ENCODE measurements at regions not wholly inside any gene's neighbourhood (a gene's known extent, or its start where the extent isn't known, plus 50 kb on each side); places are given as distances from the start of the nearest gene placed in this dataset.

DNA sequence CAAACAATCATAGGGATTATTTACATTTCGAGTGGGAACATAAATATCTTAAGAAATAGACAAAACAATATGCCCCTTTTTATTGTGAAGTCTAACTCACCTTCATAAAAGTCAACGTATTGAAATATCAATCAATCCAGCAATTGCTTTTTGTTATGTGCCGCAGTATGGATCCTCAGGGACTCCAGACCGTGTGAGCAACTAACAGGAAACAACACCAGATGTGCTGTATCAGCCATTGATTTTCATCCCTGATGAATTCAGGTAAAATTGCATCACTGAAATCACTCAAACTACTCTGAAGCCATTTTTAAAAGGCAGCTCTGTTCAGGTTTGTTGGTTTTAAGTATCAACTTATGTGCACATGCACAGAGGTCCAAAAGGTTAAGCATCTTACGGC, 197.3 kb upstream of the FAT1 start:
- H3K4me3 Mint-ChIP-seq, result no peak overlapping the region
- H3K9ac ChIP-seq (ENCODE audit: extremely low read depth, insufficient read length, low read length), result no peak overlapping the region

More for the DNA sequence above, 197.3 kb upstream of the FAT1 start:
- Histone ChIP-seq H2BK20ac (ENCODE audit: low read depth, low read length, poor library complexity, severe bottlenecking) (no peak overlapping the region), H2AK5ac (ENCODE audit: insufficient read length, low read length) (no peak overlapping the region), H2BK120ac (ENCODE audit: low read depth, low read length, poor library complexity, severe bottlenecking) (no peak overlapping the region), H2BK15ac (ENCODE audit: low read depth, low read length) (no peak overlapping the region), H3K14ac (ENCODE audit: insufficient read depth, low read length) (no peak overlapping the region), H3K9me3 (ENCODE audit: control insufficient read depth, low read depth, low read length) (no peaks in the 10 kb centered on the region), H4K91ac (ENCODE audit: insufficient read length, low read depth, low read length) (no peak overlapping the region), H3T11ph (ENCODE audit: low read length) (no peak overlapping the region), H3K79me2 (ENCODE audit: insufficient read depth, low read length) (no peaks in the 10 kb centered on the region), H3K23ac (ENCODE audit: insufficient read length, low read depth, low read length) (no peak overlapping the region), H3K27ac (ENCODE audit: insufficient read length, low read depth, low read length) (no peak overlapping the region), H3K4me1 (ENCODE audit: insufficient read depth, low read length) (no peaks in the 10 kb centered on the region), H3K4ac (ENCODE audit: low read depth, low read length) (no peak overlapping the region), H2AFZ (ENCODE audit: low read length) (peak overlapping the region; percentile 50), H4K8ac (replicated peaks; ENCODE audit: insufficient read length, low read depth, low read length) (no peak overlapping the region), H3K27me3 (ENCODE audit: insufficient read depth, low read length) (no peaks in the 10 kb centered on the region), H3K18ac (ENCODE audit: insufficient read length, low read depth, low read length) (no peak overlapping the region), H3K23me2 (ENCODE audit: insufficient read length, low read depth, low read length, poor library complexity, severe bottlenecking) (no peaks in the 10 kb centered on the region), H2BK5ac (ENCODE audit: insufficient read length, low read length) (no peak overlapping the region), H4K5ac (ENCODE audit: insufficient read length, low read depth, low read length) (no peak overlapping the region), H2BK12ac (ENCODE audit: insufficient read length, low read depth, low read length) (no peak overlapping the region), H3K56ac (ENCODE audit: insufficient read length, low read depth, low read length) (no peak overlapping the region), H3K79me1 (ENCODE audit: insufficient read depth, low read depth, low read length, poor library complexity, severe bottlenecking) (no peaks in the 10 kb centered on the region), H4K20me1 (ENCODE audit: control insufficient read depth, insufficient read depth, insufficient read length) (no peaks in the 10 kb centered on the region), H3K4me2 (ENCODE audit: insufficient read depth, insufficient read length, low read length) (no peak overlapping the region)
- DNase-seq, result no peak
- no peaks in the 10 kb centered on the region for H3K36me3 Mint-ChIP-seq (ENCODE audit: insufficient read depth in 1 of 3, low read depth in 3 of 3)
- peaks cover 5 to 7% of the 10 kb centered on the region in 2 experiments; a peak in 2 of 4 replicates for H3K4me1 Mint-ChIP-seq
- no peaks in the 10 kb centered on the region; a peak in 1 of 5 replicates for H3K9me3 Mint-ChIP-seq
- WGBS (ENCODE audit: extremely low coverage, insufficient read length, low lambda C conversion rate), result no CpG with 5 or more reads among the region's 5 CpGs
- H3K27me3 Mint-ChIP-seq (ENCODE audit: low read depth), result no peaks in the 10 kb centered on the region
- TF ChIP-seq, protein P1, sequence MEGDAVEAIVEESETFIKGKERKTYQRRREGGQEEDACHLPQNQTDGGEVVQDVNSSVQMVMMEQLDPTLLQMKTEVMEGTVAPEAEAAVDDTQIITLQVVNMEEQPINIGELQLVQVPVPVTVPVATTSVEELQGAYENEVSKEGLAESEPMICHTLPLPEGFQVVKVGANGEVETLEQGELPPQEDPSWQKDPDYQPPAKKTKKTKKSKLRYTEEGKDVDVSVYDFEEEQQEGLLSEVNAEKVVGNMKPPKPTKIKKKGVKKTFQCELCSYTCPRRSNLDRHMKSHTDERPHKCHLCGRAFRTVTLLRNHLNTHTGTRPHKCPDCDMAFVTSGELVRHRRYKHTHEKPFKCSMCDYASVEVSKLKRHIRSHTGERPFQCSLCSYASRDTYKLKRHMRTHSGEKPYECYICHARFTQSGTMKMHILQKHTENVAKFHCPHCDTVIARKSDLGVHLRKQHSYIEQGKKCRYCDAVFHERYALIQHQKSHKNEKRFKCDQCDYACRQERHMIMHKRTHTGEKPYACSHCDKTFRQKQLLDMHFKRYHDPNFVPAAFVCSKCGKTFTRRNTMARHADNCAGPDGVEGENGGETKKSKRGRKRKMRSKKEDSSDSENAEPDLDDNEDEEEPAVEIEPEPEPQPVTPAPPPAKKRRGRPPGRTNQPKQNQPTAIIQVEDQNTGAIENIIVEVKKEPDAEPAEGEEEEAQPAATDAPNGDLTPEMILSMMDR (conservative IDR thresholded peaks at IDR 0.05), result no peak
- peak overlapping the region in 1 of 3 experiments; percentile 50; a peak in 2 of 7 replicates for H3K27ac Mint-ChIP-seq
